Panc1 (cell line): ENCODE measurements at regions not wholly inside any gene's neighbourhood (a gene's known extent, or its start where the extent isn't known, plus 50 kb on each side); places are given as distances from the start of the nearest gene placed in this dataset.

Experiments
- ATAC-seq: fragments of 200-7000 bp; cut with Tn5 transposase; 2 replicates; pipeline ENCODE4 v1.9.1; 2020; ENCODE audit warnings: mild to moderate bottlenecking, moderate library complexity
- BruUV-seq: library from RNA; stranded (reverse); fragments of 400-500 nt; replicated peaks from 2 replicates; lab custom pipeline; 2021; lab: Mats Ljungman, UMichigan
- CTCF ChIA-PET: fragments of 300-600 bp; sonication (Branson Sonifier 250); formaldehyde crosslinking; loops from one replicate; lab custom pipeline; 2022; ENCODE audit warnings: antibody characterized with exemption; lab: Charles Lee
- POLR2A ChIA-PET: fragments of 300-600 bp; sonication (Branson Sonifier 250); formaldehyde crosslinking; loops from one replicate; lab custom pipeline; 2022; ENCODE audit warnings: antibody characterized with exemption; lab: Charles Lee
- DNase-seq: peaks from one replicate; pipeline ENCODE4 v3.0.0-alpha.2; 2010; ENCODE audit warnings: low read depth, low spot score
- H3K27ac ChIP-seq: 2 replicates; pipeline ENCODE4 v1.5.1; 2011; ENCODE audit warnings: mild to moderate bottlenecking, low read length, inconsistent platforms
- H3K27me3 ChIP-seq: fragments of 200-500 bp; sonication (Bioruptor generic); 2 replicates; pipeline ENCODE4 v1.6.0; 2014; ENCODE audit warnings: low read length, inconsistent platforms; ENCODE audit not compliant: control insufficient read depth, insufficient read depth
- H3K36me3 ChIP-seq: fragments of 200-500 bp; sonication (Bioruptor generic); 2 replicates; pipeline ENCODE4 v1.5.1; 2014; ENCODE audit warnings: inconsistent platforms, mild to moderate bottlenecking, low read length, moderate library complexity; ENCODE audit not compliant: control insufficient read depth, insufficient read depth
- H3K4me1 ChIP-seq: 2 replicates; pipeline ENCODE4 v1.5.1; 2011; ENCODE audit warnings: inconsistent platforms, mild to moderate bottlenecking, low read length, moderate library complexity; ENCODE audit not compliant: control insufficient read depth, insufficient read depth
- H3K4me3 ChIP-seq, 2 experiments: 2 replicates each; pipeline ENCODE4 v1.5.1; 2011 to 2012; ENCODE audit warnings: low read depth in 2 of 2, low read length in 2 of 2, mild to moderate bottlenecking in 2 of 2, inconsistent platforms in 1 of 2, moderate library complexity in 1 of 2
- H3K9me3 ChIP-seq: fragments of 200-500 bp; sonication (Bioruptor generic); 2 replicates; pipeline ENCODE4 v1.5.1; 2014; ENCODE audit warnings: low read depth, mild to moderate bottlenecking, inconsistent platforms, low read length, moderate library complexity; ENCODE audit not compliant: control insufficient read depth, insufficient read depth
- CTCF ChIP-seq: fragments of 450-650 bp; IDR thresholded peaks from 2 replicates; pipeline ENCODE4 v1.5.1; 2017; ENCODE audit warnings: mild to moderate bottlenecking
- POLR2AphosphoS5 ChIP-seq: IDR thresholded peaks from 2 replicates; pipeline ENCODE4 v1.6.1; 2012; ENCODE audit warnings: mild to moderate bottlenecking, low read depth, low read length, moderate library complexity
- REST ChIP-seq, 2 experiments: IDR thresholded peaks; 2 replicates each; pipeline ENCODE4 v1.6.1; 2011 to 2012; ENCODE audit warnings: low read depth in 2 of 2, control low read depth in 1 of 2, low read length in 1 of 2, mild to moderate bottlenecking in 1 of 2, moderate library complexity in 1 of 2; ENCODE audit not compliant: insufficient read depth in 1 of 2
- SIN3A ChIP-seq: IDR thresholded peaks from 2 replicates; pipeline ENCODE4 v1.6.1; 2012; ENCODE audit warnings: low read depth, mild to moderate bottlenecking, low read length, moderate library complexity, borderline replicate concordance; ENCODE audit not compliant: insufficient read depth
- TCF7L2 ChIP-seq: IDR thresholded peaks from 2 replicates; pipeline ENCODE4 v1.6.1; 2011; ENCODE audit warnings: mild to moderate bottlenecking, low read depth, low read length, inconsistent platforms
- in situ Hi-C: cut with HindIII; loops from 2 replicates; pipeline ENCODE4 v1.10.0; 2016; ENCODE audit warnings: low sequenced_read_pairs, low pct_unique_long_range_greater_than_20kb
- intact Hi-C: fragments of 100-400 bp; cut with micrococcal nuclease; formaldehyde crosslinking; loops from one replicate; pipeline ENCODE4 v1.10.0; 2022; ENCODE audit not compliant: unreplicated experiment

- H3K27ac ChIP-seq, result no peak overlapping the region
- BruUV-seq, result no TSS peak
- intact Hi-C loops (no loop called here), in situ Hi-C loops (no loop called here)
- ATAC-seq (no peak), DNase-seq (no peak)
- no peaks in the 10 kb centered on the region for H3K27me3 ChIP-seq
- no peaks in the 10 kb centered on the region for H3K9me3 ChIP-seq
- H3K36me3 ChIP-seq, result no peaks in the 10 kb centered on the region
- CTCF ChIA-PET, result no interaction called here
- no peak overlapping the region for H3K4me3 ChIP-seq
- POLR2A ChIA-PET, result no interaction called here
- H3K4me1 ChIP-seq, result no peaks in the 10 kb centered on the region
- TF ChIP-seq TCF7L2 (no peak), REST (IDR thresholded peaks at IDR 0.05; ENCODE audit: insufficient read depth in 1 of 2, low read depth in 2 of 2, low read length in 1 of 2) (no peak), POLR2AphosphoS5 (no peak), SIN3A (no peak), CTCF (no peak)
These were observed 461.6 kb downstream of the ETS1 start for GRCh38 chr11:128125723-128126122.

GRCh38 chr11:128116885-128117284 lies 470.5 kb downstream of the ETS1 start:
- H3K9me3 ChIP-seq, result no peaks in the 10 kb centered on the region
- no peak overlapping the region for H3K27ac ChIP-seq
- ChIA-PET CTCF (no interaction called here), POLR2A (no interaction called here)
- H3K4me3 ChIP-seq, result no peak overlapping the region
- TF ChIP-seq REST (IDR thresholded peaks at IDR 0.05; ENCODE audit: insufficient read depth in 1 of 2, low read depth in 2 of 2, low read length in 1 of 2) (no peak), TCF7L2 (no peak), CTCF (no peak), POLR2AphosphoS5 (no peak), SIN3A (no peak)
- no TSS peak for BruUV-seq
- no peak for ATAC-seq
- H3K36me3 ChIP-seq, result no peaks in the 10 kb centered on the region
- intact Hi-C loops (no loop called here), in situ Hi-C loops (no loop called here)
- H3K4me1 ChIP-seq, result no peaks in the 10 kb centered on the region
- no peaks in the 10 kb centered on the region for H3K27me3 ChIP-seq
- no peak for DNase-seq
